ENCODE measurements at regions not wholly inside any gene's neighbourhood (a gene's known extent, or its start where the extent isn't known, plus 50 kb on each side); places are given as distances from the start of the nearest gene placed in this dataset.

DNA sequence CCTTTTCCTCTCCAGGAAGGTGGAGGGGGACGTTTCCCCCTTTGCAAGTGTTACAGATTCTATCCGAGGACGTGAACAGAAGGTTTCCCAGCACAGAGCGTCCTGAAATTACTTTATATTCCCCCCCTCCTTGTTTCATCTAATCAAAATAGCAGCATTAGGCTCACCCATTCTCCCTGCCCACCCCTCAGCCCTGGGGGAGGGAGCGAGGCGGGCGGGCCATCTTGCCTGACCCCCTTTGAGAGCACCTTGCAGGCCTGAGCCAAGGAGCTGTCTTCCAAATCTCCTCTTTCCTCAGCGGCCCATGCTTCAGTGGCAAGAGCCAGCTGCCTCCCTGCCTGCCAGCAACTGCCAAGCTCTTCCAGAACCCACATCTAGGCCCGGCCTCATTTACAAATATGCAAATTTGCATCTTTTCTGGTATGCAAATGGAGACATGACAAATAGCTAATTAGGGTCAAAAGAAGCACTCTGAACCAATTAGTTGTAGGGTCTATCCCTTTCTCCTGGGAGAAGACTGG lies 69.1 kb upstream of the POU3F1 start:
- no peak for DNase-seq (ENCODE audit: low spot score)
- WGBS = 93% methylated on average over 9 of the region's 9 CpGs
- H3K4me3 ChIP-seq (ENCODE audit: low read depth in 1 of 3, low read length in 3 of 3) = no peak overlapping the region
- H3K4me1 ChIP-seq (ENCODE audit: control insufficient read depth in 4 of 4, insufficient read depth in 4 of 4, low read length in 3 of 4) = peaks cover 0 to 24% (median 18%) of the 10 kb centered on the region in 4 donors
- no peak overlapping the region for H3K27ac ChIP-seq (ENCODE audit: low read depth in 1 of 2, low read length in 2 of 2)
- no peaks in the 10 kb centered on the region for H3K36me3 ChIP-seq (ENCODE audit: control insufficient read depth in 4 of 4, insufficient read depth in 3 of 4, low read depth in 1 of 4, low read length in 3 of 4)
- no peak overlapping the region for H3K9ac ChIP-seq (ENCODE audit: low read depth in 1 of 2, low read length in 2 of 2)
- no peaks in the 10 kb centered on the region for H3K9me3 ChIP-seq (ENCODE audit: control insufficient read depth in 4 of 4, low read length in 3 of 4)
- TF ChIP-seq ZBTB33 (IDR thresholded peaks at IDR 0.05) (no peak), CTCF (IDR thresholded peaks at IDR 0.05; ENCODE audit: low read depth, low read length, missing input control) (no peak), FOXA2 (IDR thresholded peaks at IDR 0.05) (no peak), RXRA (IDR thresholded peaks at IDR 0.05) (no peak)
- H3K27me3 ChIP-seq (ENCODE audit: control insufficient read depth in 4 of 4, insufficient read depth in 4 of 4, low read length in 3 of 4) = no peaks in the 10 kb centered on the region

DNA sequence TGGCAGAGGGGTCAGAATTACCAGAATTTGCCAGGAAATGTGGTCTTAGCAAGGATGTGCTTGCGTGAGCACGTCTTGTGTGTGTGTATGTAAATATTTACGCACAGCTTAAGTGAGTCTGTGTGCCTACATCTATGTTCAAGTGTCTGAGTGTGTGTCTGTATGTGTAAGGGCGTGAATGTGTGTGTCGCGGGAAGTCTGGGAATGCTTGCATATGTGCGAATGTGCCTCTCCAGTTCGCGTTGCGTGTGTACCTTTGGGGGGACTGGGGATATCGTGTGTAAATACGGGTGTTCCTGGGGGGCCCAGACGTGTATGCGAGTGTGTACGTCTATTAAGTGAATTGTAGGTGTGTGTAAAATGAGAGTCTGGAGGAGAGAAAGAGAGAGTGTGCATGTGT lies 68.6 kb upstream of the POU3F1 start:
- WGBS = 96% methylated on average over 15 of the region's 15 CpGs
- Histone ChIP-seq H3K27ac (ENCODE audit: low read depth in 1 of 2, low read length in 2 of 2) (no peak overlapping the region), H3K4me3 (ENCODE audit: low read depth in 1 of 3, low read length in 3 of 3) (no peak overlapping the region), H3K9ac (ENCODE audit: low read depth in 1 of 2, low read length in 2 of 2) (no peak overlapping the region), H3K9me3 (ENCODE audit: control insufficient read depth in 4 of 4, low read length in 3 of 4) (no peaks in the 10 kb centered on the region), H3K27me3 (ENCODE audit: control insufficient read depth in 4 of 4, insufficient read depth in 4 of 4, low read length in 3 of 4) (no peaks in the 10 kb centered on the region), H3K4me1 (ENCODE audit: control insufficient read depth in 4 of 4, insufficient read depth in 4 of 4, low read length in 3 of 4) (peaks cover 0 to 24% (median 18%) of the 10 kb centered on the region in 4 donors), H3K36me3 (ENCODE audit: control insufficient read depth in 4 of 4, insufficient read depth in 3 of 4, low read depth in 1 of 4, low read length in 3 of 4) (no peaks in the 10 kb centered on the region)
- no peak for DNase-seq (ENCODE audit: low spot score)
- TF ChIP-seq HNF4G (IDR thresholded peaks at IDR 0.05) (no peak), GABPA (IDR thresholded peaks at IDR 0.05 in 1 of 2, conservative IDR thresholded peaks at IDR 0.05 in 1 of 2) (no peak), TAF1 (conservative IDR thresholded peaks at IDR 0.05) (no peak), HNF4A (conservative IDR thresholded peaks at IDR 0.05) (no peak), CTCF (IDR thresholded peaks at IDR 0.05; ENCODE audit: low read depth, low read length, missing input control) (no peak), ZBTB33 (IDR thresholded peaks at IDR 0.05) (no peak), NR2F2 (IDR thresholded peaks at IDR 0.05) (no peak), YY1 (IDR thresholded peaks at IDR 0.05) (no peak), JUND (IDR thresholded peaks at IDR 0.05) (no peak), FOXA1 (IDR thresholded peaks at IDR 0.05) (no peak), RXRA (IDR thresholded peaks at IDR 0.05) (no peak), EGR1 (IDR thresholded peaks at IDR 0.05; ENCODE audit: low read depth in 2 of 2) (no peak), SP1 (IDR thresholded peaks at IDR 0.05) (no peak), ATF3 (IDR thresholded peaks at IDR 0.05) (no peak)
- TF ChIP-seq, protein P1, sequence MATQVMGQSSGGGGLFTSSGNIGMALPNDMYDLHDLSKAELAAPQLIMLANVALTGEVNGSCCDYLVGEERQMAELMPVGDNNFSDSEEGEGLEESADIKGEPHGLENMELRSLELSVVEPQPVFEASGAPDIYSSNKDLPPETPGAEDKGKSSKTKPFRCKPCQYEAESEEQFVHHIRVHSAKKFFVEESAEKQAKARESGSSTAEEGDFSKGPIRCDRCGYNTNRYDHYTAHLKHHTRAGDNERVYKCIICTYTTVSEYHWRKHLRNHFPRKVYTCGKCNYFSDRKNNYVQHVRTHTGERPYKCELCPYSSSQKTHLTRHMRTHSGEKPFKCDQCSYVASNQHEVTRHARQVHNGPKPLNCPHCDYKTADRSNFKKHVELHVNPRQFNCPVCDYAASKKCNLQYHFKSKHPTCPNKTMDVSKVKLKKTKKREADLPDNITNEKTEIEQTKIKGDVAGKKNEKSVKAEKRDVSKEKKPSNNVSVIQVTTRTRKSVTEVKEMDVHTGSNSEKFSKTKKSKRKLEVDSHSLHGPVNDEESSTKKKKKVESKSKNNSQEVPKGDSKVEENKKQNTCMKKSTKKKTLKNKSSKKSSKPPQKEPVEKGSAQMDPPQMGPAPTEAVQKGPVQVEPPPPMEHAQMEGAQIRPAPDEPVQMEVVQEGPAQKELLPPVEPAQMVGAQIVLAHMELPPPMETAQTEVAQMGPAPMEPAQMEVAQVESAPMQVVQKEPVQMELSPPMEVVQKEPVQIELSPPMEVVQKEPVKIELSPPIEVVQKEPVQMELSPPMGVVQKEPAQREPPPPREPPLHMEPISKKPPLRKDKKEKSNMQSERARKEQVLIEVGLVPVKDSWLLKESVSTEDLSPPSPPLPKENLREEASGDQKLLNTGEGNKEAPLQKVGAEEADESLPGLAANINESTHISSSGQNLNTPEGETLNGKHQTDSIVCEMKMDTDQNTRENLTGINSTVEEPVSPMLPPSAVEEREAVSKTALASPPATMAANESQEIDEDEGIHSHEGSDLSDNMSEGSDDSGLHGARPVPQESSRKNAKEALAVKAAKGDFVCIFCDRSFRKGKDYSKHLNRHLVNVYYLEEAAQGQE (IDR thresholded peaks at IDR 0.05) = no peak
- TF ChIP-seq, protein P2, sequence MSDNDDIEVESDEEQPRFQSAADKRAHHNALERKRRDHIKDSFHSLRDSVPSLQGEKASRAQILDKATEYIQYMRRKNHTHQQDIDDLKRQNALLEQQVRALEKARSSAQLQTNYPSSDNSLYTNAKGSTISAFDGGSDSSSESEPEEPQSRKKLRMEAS (IDR thresholded peaks at IDR 0.05) = no peak

Data from liver (tissue), 8 donors.